LoVo (cell line): ENCODE measurements at regions not wholly inside any gene's neighbourhood (a gene's known extent, or its start where the extent isn't known, plus 50 kb on each side); places are given as distances from the start of the nearest gene placed in this dataset.
"Not testable (repeated sequence)": the region's sequence is repeated elsewhere in the genome, so short reads cannot be mapped to it uniquely, and the experiment has no call there.

Experiments
- DNase-seq: peaks from one replicate; pipeline ENCODE4 v3.0.0-alpha.2; 2016; ENCODE audit warnings: low spot score

- DNase-seq = no peak
These were observed 128.2 kb downstream of the SLC7A11 start for GRCh38 chr4:138113819-138114400.

GRCh38 chr4:138112890-138113289 is 129.3 kb downstream of the SLC7A11 start:
- not testable (repeated sequence) for DNase-seq

- no peak for DNase-seq
These were observed 129.8 kb downstream of the SLC7A11 start for GRCh38 chr4:138112389-138112788.

- DNase-seq = no peak
These were observed 130.6 kb downstream of the SLC7A11 start for GRCh38 chr4:138111462-138112000.

GRCh38 chr4:138110815-138111214 is 131.3 kb downstream of the SLC7A11 start:
- DNase-seq = no peak

GRCh38 chr4:138107023-138107422 is 135.1 kb downstream of the SLC7A11 start:
- DNase-seq = no peak

- DNase-seq = no peak
These were observed 136.8 kb downstream of the SLC7A11 start for GRCh38 chr4:138105331-138105730.

- no peak for DNase-seq
These were observed 137.9 kb downstream of the SLC7A11 start for GRCh38 chr4:138104284-138104680.

GRCh38 chr4:138103597-138104283 is 138.4 kb downstream of the SLC7A11 start:
- DNase-seq = no peak

- DNase-seq = no peak
These were observed 142.8 kb downstream of the SLC7A11 start for GRCh38 chr4:138099385-138099784.

- no peak for DNase-seq
These were observed 144.1 kb downstream of the SLC7A11 start for GRCh38 chr4:138097912-138098600.

GRCh38 chr4:138096384-138097062 is 145.6 kb downstream of the SLC7A11 start:
- no peak for DNase-seq

GRCh38 chr4:138095378-138095777 is 146.8 kb downstream of the SLC7A11 start:
- no peak for DNase-seq

- no peak for DNase-seq
These were observed 150.1 kb downstream of the SLC7A11 start for GRCh38 chr4:138092060-138092459.

GRCh38 chr4:138090918-138091676 is 151.1 kb downstream of the SLC7A11 start:
- DNase-seq = no peak

GRCh38 chr4:138090150-138090917 is 151.8 kb downstream of the SLC7A11 start:
- DNase-seq = peak; percentile 67

GRCh38 chr4:138088449-138089208 is 153.5 kb downstream of the SLC7A11 start:
- no peak for DNase-seq

GRCh38 chr4:138087066-138087719 is 155.0 kb downstream of the SLC7A11 start:
- no peak for DNase-seq

GRCh38 chr4:138086611-138087041 is 155.5 kb downstream of the SLC7A11 start:
- DNase-seq = no peak
